ENCODE measurements at regions not wholly inside any gene's neighbourhood (a gene's known extent, or its start where the extent isn't known, plus 50 kb on each side); places are given as distances from the start of the nearest gene placed in this dataset.

DNA sequence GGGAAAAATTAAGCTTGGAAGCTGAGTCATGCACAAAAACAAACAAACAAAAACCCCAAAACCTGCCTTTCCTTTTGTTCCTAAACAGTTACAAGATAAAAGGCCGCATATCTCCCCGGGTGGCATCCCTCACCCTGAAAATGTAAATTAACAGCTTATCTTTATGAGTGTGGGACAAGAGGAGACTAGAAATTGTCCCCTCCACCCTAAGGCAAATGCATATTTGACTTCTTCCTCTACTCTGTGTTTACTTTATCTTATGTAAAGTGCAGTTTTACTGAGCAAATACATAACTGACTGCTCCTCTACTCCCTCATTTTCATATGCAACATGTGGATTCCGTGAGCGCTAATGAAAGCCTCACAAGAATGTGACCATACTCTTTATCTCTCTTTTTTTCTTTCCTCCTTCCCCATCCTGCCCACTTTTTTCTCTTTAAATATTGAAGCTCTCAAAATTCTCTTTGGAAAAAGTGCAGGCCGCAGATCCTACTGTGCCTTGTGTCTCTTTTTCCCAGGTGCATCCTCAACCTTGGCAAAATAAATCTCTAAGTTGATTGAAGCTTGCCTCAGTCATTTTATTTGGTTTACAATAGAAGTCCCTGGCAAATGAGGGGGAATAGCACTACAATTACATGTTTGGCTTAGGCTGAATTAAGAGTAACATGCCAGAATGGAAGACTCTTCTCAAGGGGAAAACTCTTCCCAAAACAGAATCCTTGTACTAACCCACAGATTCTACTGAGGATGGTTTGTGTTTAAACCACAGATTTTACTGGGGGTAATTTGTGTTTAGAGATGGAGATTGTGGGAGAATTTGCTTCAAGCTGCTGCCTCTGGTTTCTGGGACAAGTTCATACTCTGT is 72.7 kb upstream of the WDR72 start:
- no peak for TF ChIP-seq KLF7 (tag by site-specific recombination; IDR thresholded peaks at IDR 0.05; ENCODE audit: borderline replicate concordance)
- TF ChIP-seq CTCF (tag by site-specific recombination; IDR thresholded peaks at IDR 0.05), result no peak
- no peak for TF ChIP-seq SP2 (tag by site-specific recombination; IDR thresholded peaks at IDR 0.05)
- no peak for TF ChIP-seq ZNF155 (tag by site-specific recombination; IDR thresholded peaks at IDR 0.05)
- TF ChIP-seq ZNF514 (tag by site-specific recombination; IDR thresholded peaks at IDR 0.05), result no peak
- no peak for TF ChIP-seq MEIS1 (CRISPR knock-in tag; IDR thresholded peaks at IDR 0.05; ENCODE audit: borderline replicate concordance)
- no peak for TF ChIP-seq KLF8 (tag by site-specific recombination; IDR thresholded peaks at IDR 0.05)
- TF ChIP-seq ZNF211 (tag by site-specific recombination; IDR thresholded peaks at IDR 0.05; ENCODE audit: low read depth), result no peak
- TF ChIP-seq SP3 (tag by site-specific recombination; IDR thresholded peaks at IDR 0.05), result no peak
- TF ChIP-seq ZBTB7A (tag by site-specific recombination; IDR thresholded peaks at IDR 0.05; ENCODE audit: low read depth), result no peak
- TF ChIP-seq YY1 (tag by site-specific recombination; IDR thresholded peaks at IDR 0.05), result no peak

All from HEK293 (cell line).